CD4-positive, alpha-beta T cell treated with Interleukin-17A for 1 hour (primary cell): ENCODE measurements at regions not wholly inside any gene's neighbourhood (a gene's known extent, or its start where the extent isn't known, plus 50 kb on each side); places are given as distances from the start of the nearest gene placed in this dataset.
"Not testable (repeated sequence)": the region's sequence is repeated elsewhere in the genome, so short reads cannot be mapped to it uniquely, and the experiment has no call there.

Experiments used
- DNase-seq: peaks from one replicate; pipeline ENCODE4 v3.0.0-alpha.2; 2020

GRCh38 chr1:189311915-189312314 is 1165.7 kb downstream of the BRINP3 start:
- no peak for DNase-seq

GRCh38 chr1:189312499-189312898 is 1165.2 kb downstream of the BRINP3 start:
- no peak for DNase-seq

GRCh38 chr1:189313488-189313887 is 1164.2 kb downstream of the BRINP3 start:
- DNase-seq = no peak

GRCh38 chr1:189315035-189315901 is 1162.4 kb downstream of the BRINP3 start:
- DNase-seq = no peak

- DNase-seq = no peak
Measured at GRCh38 chr1:189323091-189323490, 1154.6 kb downstream of the BRINP3 start.

GRCh38 chr1:189331071-189331470 is 1146.6 kb downstream of the BRINP3 start:
- not testable (repeated sequence) for DNase-seq

- DNase-seq = no peak
Measured at GRCh38 chr1:189336115-189337100, 1141.3 kb downstream of the BRINP3 start.

- DNase-seq = no peak
Measured at GRCh38 chr1:189349607-189350006, 1128.1 kb downstream of the BRINP3 start.

GRCh38 chr1:189350983-189351616 is 1126.6 kb downstream of the BRINP3 start:
- DNase-seq = no peak

GRCh38 chr1:189351960-189352359 is 1125.7 kb downstream of the BRINP3 start:
- DNase-seq = no peak

- no peak for DNase-seq
Measured at GRCh38 chr1:189356206-189356605, 1121.5 kb downstream of the BRINP3 start.

GRCh38 chr1:189357317-189357716 is 1120.3 kb downstream of the BRINP3 start:
- no peak for DNase-seq

- DNase-seq = no peak
Measured at GRCh38 chr1:189369612-189370011, 1108.1 kb downstream of the BRINP3 start.

- DNase-seq = no peak
Measured at GRCh38 chr1:189374816-189375215, 1102.8 kb downstream of the BRINP3 start.

GRCh38 chr1:189405419-189405818 is 1072.2 kb downstream of the BRINP3 start:
- no peak for DNase-seq

- DNase-seq = no peak
Measured at GRCh38 chr1:189409774-189410173, 1067.9 kb downstream of the BRINP3 start.

GRCh38 chr1:189424746-189425331 is 1052.8 kb downstream of the BRINP3 start:
- DNase-seq = no peak

- DNase-seq = no peak
Measured at GRCh38 chr1:189429610-189430009, 1048.1 kb downstream of the BRINP3 start.

- no peak for DNase-seq
Measured at GRCh38 chr1:189431447-189431846, 1046.2 kb downstream of the BRINP3 start.

- no peak for DNase-seq
Measured at GRCh38 chr1:189432753-189433152, 1044.9 kb downstream of the BRINP3 start.

GRCh38 chr1:189434461-189434860 is 1043.2 kb downstream of the BRINP3 start:
- DNase-seq = no peak

- DNase-seq = no peak
Measured at GRCh38 chr1:189435398-189435797, 1042.3 kb downstream of the BRINP3 start.

- no peak for DNase-seq
Measured at GRCh38 chr1:189438808-189439207, 1038.9 kb downstream of the BRINP3 start.
